HEK293 (cell line): ENCODE measurements at regions not wholly inside any gene's neighbourhood (a gene's known extent, or its start where the extent isn't known, plus 50 kb on each side); places are given as distances from the start of the nearest gene placed in this dataset.

Experiments used
- OVOL3 ChIP-seq: fragments of 450-650 bp; formaldehyde crosslinking; IDR thresholded peaks from 2 replicates; pipeline ENCODE4 v1.5.1; 2016; ENCODE audit warnings: missing biosample characterization, missing genetic modification characterization
- TCF7L2 ChIP-seq: IDR thresholded peaks from 2 replicates; pipeline ENCODE4 v1.6.1; 2011; ENCODE audit warnings: low read depth, mild to moderate bottlenecking, inconsistent platforms, low read length, moderate library complexity, borderline replicate concordance
- YY1 ChIP-seq: fragments of 450-650 bp; formaldehyde crosslinking; IDR thresholded peaks from 2 replicates; pipeline ENCODE4 v1.5.1; 2018; ENCODE audit warnings: missing biosample characterization, missing genetic modification characterization
- ZBTB17 ChIP-seq: fragments of 450-650 bp; formaldehyde crosslinking; IDR thresholded peaks from 2 replicates; pipeline ENCODE4 v1.5.1; 2016; ENCODE audit warnings: missing biosample characterization, missing genetic modification characterization
- ZFP3 ChIP-seq: fragments of 450-650 bp; formaldehyde crosslinking; IDR thresholded peaks from 2 replicates; pipeline ENCODE4 v1.5.1; 2016; ENCODE audit warnings: low read depth, missing biosample characterization, missing genetic modification characterization
- ZNF280D ChIP-seq: fragments of 450-650 bp; formaldehyde crosslinking; IDR thresholded peaks from 2 replicates; pipeline ENCODE4 v1.5.1; 2016; ENCODE audit warnings: missing biosample characterization, missing genetic modification characterization

GRCh38 chr17:71335212-71335611, 785.6 kb upstream of the SOX9 start:
- TF ChIP-seq ZFP3 (tag by site-specific recombination) (no peak), TCF7L2 (no peak), OVOL3 (tag by site-specific recombination) (no peak), ZNF280D (tag by site-specific recombination) (no peak), YY1 (tag by site-specific recombination) (no peak), ZBTB17 (tag by site-specific recombination) (no peak)
